H1 (cell line): ENCODE measurements at regions not wholly inside any gene's neighbourhood (a gene's known extent, or its start where the extent isn't known, plus 50 kb on each side); places are given as distances from the start of the nearest gene placed in this dataset.

Source experiments
- EZH2 ChIP-seq: fragments of 200-600 bp; sonication (generic); IDR thresholded peaks from 2 replicates; pipeline ENCODE4 v1.7.1; 2012; ENCODE audit warnings: low read depth, mild to moderate bottlenecking, moderate library complexity, low read length, inconsistent platforms; ENCODE audit not compliant: severe bottlenecking
- JUND ChIP-seq: IDR thresholded peaks from 2 replicates; pipeline ENCODE4 v1.6.1; 2011; ENCODE audit warnings: mild to moderate bottlenecking, improper control_type of control experiment, low read length

GRCh38 chr5:56671571-56671970 lies 143.8 kb upstream of the MAP3K1 start:
- TF ChIP-seq EZH2 (no peak), JUND (no peak)
